ENCODE measurements at regions not wholly inside any gene's neighbourhood (a gene's known extent, or its start where the extent isn't known, plus 50 kb on each side); places are given as distances from the start of the nearest gene placed in this dataset.
"Not testable (repeated sequence)": the region's sequence is repeated elsewhere in the genome, so short reads cannot be mapped to it uniquely, and the experiment has no call there.

- no peak overlapping the region for H3K4me3 ChIP-seq (replicated peaks in 1 of 2; ENCODE audit: low read depth in 2 of 2, low read length in 2 of 2)
- DNase-seq (ENCODE audit: low read depth in 2 of 2), result no peak
- TF ChIP-seq, protein P1, sequence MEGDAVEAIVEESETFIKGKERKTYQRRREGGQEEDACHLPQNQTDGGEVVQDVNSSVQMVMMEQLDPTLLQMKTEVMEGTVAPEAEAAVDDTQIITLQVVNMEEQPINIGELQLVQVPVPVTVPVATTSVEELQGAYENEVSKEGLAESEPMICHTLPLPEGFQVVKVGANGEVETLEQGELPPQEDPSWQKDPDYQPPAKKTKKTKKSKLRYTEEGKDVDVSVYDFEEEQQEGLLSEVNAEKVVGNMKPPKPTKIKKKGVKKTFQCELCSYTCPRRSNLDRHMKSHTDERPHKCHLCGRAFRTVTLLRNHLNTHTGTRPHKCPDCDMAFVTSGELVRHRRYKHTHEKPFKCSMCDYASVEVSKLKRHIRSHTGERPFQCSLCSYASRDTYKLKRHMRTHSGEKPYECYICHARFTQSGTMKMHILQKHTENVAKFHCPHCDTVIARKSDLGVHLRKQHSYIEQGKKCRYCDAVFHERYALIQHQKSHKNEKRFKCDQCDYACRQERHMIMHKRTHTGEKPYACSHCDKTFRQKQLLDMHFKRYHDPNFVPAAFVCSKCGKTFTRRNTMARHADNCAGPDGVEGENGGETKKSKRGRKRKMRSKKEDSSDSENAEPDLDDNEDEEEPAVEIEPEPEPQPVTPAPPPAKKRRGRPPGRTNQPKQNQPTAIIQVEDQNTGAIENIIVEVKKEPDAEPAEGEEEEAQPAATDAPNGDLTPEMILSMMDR (IDR thresholded peaks at IDR 0.05; ENCODE audit: low read depth, low read length), result no peak
Measured at GRCh38 chrX:34294665-34295064, 162.6 kb upstream of the FAM47A start.

DNA sequence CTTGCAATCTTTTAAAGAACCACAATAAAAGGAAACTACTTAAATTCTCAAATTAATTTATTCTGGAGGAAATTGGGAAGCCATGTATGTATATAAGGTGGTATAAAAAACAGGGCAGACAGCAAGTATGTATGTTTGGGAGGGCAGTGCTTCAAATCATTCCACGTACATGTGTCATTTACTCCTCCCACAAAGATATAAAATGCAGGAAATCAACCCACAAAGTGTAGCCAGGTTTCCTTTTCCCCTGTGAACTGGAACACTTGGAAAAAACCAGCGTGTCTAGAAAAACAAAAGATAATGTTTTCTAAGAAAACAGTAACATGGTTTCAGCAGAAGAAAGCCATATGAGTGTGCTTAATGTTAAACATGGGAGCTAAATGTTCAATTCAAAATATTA, 156.7 kb upstream of the FAM47A start:
- no peak overlapping the region for H3K4me3 ChIP-seq (replicated peaks in 1 of 2; ENCODE audit: low read depth in 2 of 2, low read length in 2 of 2)
- peak in 1 of 2 donors; percentile 2 for DNase-seq (ENCODE audit: low read depth in 2 of 2)
- TF ChIP-seq, protein P1 (IDR thresholded peaks at IDR 0.05; ENCODE audit: low read depth, low read length), result no peak

GRCh38 chrX:34279866-34280560, 147.9 kb upstream of the FAM47A start:
- TF ChIP-seq, protein P1 (IDR thresholded peaks at IDR 0.05; ENCODE audit: low read depth, low read length), result no peak
- no peak for DNase-seq (ENCODE audit: low read depth in 2 of 2)

DNA sequence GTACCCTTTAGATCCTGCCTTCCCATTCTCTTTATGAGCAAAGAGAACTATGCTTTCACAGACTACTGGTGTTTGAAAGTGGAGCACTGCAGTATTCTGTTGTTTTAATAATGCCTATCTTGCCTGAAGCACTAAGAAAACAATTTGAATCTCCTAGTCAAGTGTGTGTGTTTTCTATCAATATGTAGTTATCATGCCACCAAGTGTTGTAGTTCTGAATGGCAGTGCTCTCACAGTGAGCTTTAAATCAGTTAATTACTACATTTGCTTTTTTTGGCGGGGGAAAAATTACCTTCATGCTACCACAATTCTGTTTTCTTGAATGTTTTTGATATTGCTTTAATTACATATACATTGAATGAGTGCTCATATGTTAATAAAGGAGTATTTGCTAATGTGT, 143.6 kb upstream of the FAM47A start:
- H3K4me3 ChIP-seq (replicated peaks in 1 of 2; ENCODE audit: low read depth in 2 of 2, low read length in 2 of 2), result no peak overlapping the region
- TF ChIP-seq, protein P1 (IDR thresholded peaks at IDR 0.05; ENCODE audit: low read depth, low read length), result no peak
- no peak for DNase-seq (ENCODE audit: low read depth in 2 of 2)

More at GRCh38 chrX:34279866-34280560, 147.9 kb upstream of the FAM47A start:
- no peak overlapping the region for H3K4me3 ChIP-seq (replicated peaks in 1 of 2; ENCODE audit: low read depth in 2 of 2, low read length in 2 of 2)

DNA sequence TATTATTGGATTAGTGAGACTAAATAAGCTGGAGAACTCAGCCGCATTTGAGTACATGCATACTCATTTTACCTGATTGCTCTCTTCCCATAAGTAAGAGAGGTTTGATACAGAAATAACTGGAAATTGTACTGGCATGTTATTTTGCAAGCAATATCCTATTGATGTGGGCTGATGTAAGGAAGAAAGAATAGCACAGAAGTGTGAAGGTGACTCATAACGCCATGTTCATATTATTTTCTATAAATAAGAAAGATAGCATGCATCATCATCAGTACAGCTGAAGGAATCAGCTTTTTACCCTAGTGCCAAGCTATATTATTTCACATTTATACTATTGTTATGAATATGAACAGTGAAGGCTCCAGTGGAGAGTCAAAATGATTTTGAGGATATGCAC, 138.3 kb upstream of the FAM47A start:
- TF ChIP-seq, protein P1 (IDR thresholded peaks at IDR 0.05; ENCODE audit: low read depth, low read length), result no peak
- no peak for DNase-seq (ENCODE audit: low read depth in 2 of 2)
- H3K4me3 ChIP-seq (replicated peaks in 1 of 2; ENCODE audit: low read depth in 2 of 2, low read length in 2 of 2), result no peak overlapping the region

DNA sequence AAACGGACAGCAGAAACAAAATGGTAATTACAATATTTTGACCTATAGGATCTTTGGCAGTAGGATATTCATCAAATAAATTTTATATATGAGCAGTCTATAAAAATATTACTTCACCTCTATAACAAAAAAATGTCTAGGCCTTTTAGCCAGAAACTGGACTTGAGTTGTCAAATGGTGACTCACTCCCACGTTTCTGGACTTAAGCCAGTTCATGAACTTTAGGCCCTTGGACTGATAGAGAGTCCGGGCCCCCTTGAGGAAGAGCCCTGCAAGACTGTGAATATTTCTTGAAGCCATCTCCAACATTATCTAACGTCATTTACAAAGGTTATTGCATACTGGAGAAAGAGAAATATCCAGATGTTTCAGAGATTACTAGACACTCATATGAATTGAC, 106.8 kb upstream of the FAM47A start:
- TF ChIP-seq, protein P1 (IDR thresholded peaks at IDR 0.05; ENCODE audit: low read depth, low read length), result no peak
- DNase-seq (ENCODE audit: low read depth in 2 of 2), result peak in 1 of 2 donors; percentile 5
- H3K4me3 ChIP-seq (replicated peaks in 1 of 2; ENCODE audit: low read depth in 2 of 2, low read length in 2 of 2), result no peak overlapping the region

GRCh38 chrX:34230156-34230555, 98.0 kb upstream of the FAM47A start:
- not testable (repeated sequence) for DNase-seq (ENCODE audit: low read depth in 2 of 2); H3K4me3 ChIP-seq (replicated peaks in 1 of 2; ENCODE audit: low read depth in 2 of 2, low read length in 2 of 2)
